Right lobe of liver (tissue), 6 donors: ENCODE measurements at regions not wholly inside any gene's neighbourhood (a gene's known extent, or its start where the extent isn't known, plus 50 kb on each side); places are given as distances from the start of the nearest gene placed in this dataset.

Experiments used
- ATAC-seq, 4 donors: fragments of 200-7000 bp; cut with Tn5 transposase; one replicate each; pipeline ENCODE4 v1.9.1; 2020; ENCODE audit warnings: mild to moderate bottlenecking in 4 of 4, moderate library complexity in 4 of 4
- DNase-seq, 3 donors: peaks; one replicate each; pipeline ENCODE4 v3.0.0-alpha.2; 2020
- H3K27ac ChIP-seq, 3 donors: fragments of 200-600 bp; one replicate each; pipeline ENCODE4 v1.8.0; 2022
- H3K27me3 ChIP-seq, 2 donors: fragments of 200-600 bp; one replicate each; pipeline ENCODE4 v1.8.0; 2022
- H3K36me3 ChIP-seq, 4 donors: fragments of 200-600 bp; sonication (generic) in 1 of 4; one replicate each; pipeline versions ENCODE4 v1.5.1 to v1.8.0; 2017 to 2022; ENCODE audit warnings: control low read depth in 1 of 4
- H3K4me1 ChIP-seq, 4 donors: fragments of 200-600 bp; sonication (generic) in 1 of 4; one replicate each; pipeline versions ENCODE4 v1.5.1 to v1.8.0; 2017 to 2022; ENCODE audit warnings: control low read depth in 1 of 4
- H3K4me3 ChIP-seq, 3 donors: fragments of 200-600 bp; one replicate each; pipeline ENCODE4 v1.8.0; 2022
- H3K9me3 ChIP-seq, 4 donors: fragments of 200-600 bp; sonication (generic) in 1 of 4; one replicate each; pipeline versions ENCODE4 v1.5.1 to v1.8.0; 2017 to 2022; ENCODE audit warnings: control low read depth in 1 of 4
- POLR2A ChIP-seq: fragments of 450-650 bp; IDR thresholded peaks from one replicate; pipeline ENCODE4 v1.6.1; 2017; ENCODE audit warnings: antibody characterized with exemption, mild to moderate bottlenecking
- WGBS: methylation state at CpG from one replicate; pipeline ENCODE4 v1.1.6; 2018; ENCODE audit warnings: low coverage, low lambda C conversion rate; ENCODE audit not compliant: insufficient coverage; ENCODE audit errors: missing lambda C conversion rate; 5-methylcytosine and 5-hydroxymethylcytosine counted together
- intact Hi-C, 2 donors: fragments of 100-400 bp; cut with DNase I; formaldehyde crosslinking; loops; one replicate each; pipeline versions ENCODE4 v1.11.2 to v1.14.1; 2022
- TF ChIP-seq, protein P1 (sequence below), 4 donors: fragments of 200-600 bp in 3 of 4; fragments of 450-650 bp in 1 of 4; IDR thresholded peaks; one replicate each; pipeline versions ENCODE4 v1.5.1 to v1.8.0; 2016 to 2022; ENCODE audit warnings: antibody characterized with exemption in 4 of 4, mild to moderate bottlenecking in 2 of 4
- donor health status: DM: no; HTN: yes; CAD: no.
- donor health status: DM: no; HTN: no; CAD: no.
- donor health status: DM: no; HTN: no; CAD: no.
- donor health status: DM: no; HTN: yes; CAD: no.
- donor health status: DM: no; HTN: yes; CAD: no.

DNA sequence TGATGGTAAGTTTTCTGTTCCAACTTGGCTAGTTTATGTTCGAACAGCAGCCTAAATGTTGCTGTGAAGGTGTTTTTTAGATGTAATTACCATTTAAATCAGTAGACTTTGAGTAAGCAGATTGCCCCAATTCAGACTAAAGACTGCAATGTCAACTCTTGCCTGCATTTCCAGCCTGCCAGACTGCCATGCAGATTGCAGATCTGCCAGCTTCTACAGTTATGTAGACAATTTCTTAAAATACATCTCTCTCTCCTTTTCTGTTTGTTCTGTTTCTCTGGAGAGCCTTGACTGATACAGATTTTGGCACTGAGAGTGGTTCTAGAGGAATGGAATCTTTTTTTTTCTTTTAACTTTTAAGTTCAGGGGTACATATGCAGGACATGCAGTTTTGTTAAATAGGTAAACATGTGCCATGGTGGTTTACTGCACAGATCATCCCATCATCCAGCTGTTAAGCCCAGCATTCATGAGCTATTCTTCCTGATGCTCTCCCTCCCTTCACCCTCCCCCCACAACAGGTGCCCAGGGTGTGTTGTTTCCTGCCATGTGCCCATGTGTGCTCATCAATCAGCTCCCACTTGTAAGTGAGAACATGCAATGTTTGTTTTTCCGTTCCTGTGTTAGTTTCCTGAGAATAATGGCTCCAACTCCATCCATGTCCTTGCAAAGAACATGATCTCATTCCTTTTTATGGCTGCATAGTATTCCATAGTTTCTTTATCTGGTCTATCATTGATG is 227.8 kb downstream of the CPE start:
- intact Hi-C loops = no loop called here

DNA sequence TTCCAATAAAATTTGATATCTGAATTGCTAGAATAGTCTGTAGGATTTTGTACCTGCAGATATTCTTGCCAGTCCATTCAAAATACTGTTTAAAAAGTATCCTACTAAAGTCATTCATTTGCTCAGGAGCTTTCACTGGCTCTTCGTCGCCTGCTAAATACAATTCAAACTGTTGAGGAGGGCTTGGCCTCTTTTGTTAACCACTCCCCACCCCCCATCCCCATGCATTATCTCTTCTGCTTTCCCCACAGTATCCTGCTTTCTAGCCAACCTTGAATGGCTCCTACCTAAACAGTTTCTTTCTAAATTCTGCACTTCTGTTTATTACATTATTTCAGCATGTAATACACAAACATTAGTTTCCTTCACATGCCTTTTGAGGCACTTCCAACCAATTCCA is 230.8 kb downstream of the CPE start:
- 52% methylated on average over 2 of the region's 2 CpGs for whole genome bisulfite sequencing
- no peak overlapping the region for H3K4me3 ChIP-seq
- intact Hi-C loops = no loop called here
- H3K36me3 ChIP-seq = no peaks in the 10 kb centered on the region
- no peaks in the 10 kb centered on the region for H3K4me1 ChIP-seq
- no peaks in the 10 kb centered on the region for H3K9me3 ChIP-seq
- ATAC-seq (no peak), DNase-seq (no peak)
- TF ChIP-seq POLR2A = no peak
- TF ChIP-seq, protein P1, sequence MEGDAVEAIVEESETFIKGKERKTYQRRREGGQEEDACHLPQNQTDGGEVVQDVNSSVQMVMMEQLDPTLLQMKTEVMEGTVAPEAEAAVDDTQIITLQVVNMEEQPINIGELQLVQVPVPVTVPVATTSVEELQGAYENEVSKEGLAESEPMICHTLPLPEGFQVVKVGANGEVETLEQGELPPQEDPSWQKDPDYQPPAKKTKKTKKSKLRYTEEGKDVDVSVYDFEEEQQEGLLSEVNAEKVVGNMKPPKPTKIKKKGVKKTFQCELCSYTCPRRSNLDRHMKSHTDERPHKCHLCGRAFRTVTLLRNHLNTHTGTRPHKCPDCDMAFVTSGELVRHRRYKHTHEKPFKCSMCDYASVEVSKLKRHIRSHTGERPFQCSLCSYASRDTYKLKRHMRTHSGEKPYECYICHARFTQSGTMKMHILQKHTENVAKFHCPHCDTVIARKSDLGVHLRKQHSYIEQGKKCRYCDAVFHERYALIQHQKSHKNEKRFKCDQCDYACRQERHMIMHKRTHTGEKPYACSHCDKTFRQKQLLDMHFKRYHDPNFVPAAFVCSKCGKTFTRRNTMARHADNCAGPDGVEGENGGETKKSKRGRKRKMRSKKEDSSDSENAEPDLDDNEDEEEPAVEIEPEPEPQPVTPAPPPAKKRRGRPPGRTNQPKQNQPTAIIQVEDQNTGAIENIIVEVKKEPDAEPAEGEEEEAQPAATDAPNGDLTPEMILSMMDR (IDR thresholded peaks at IDR 0.05) = no peak
- no peak overlapping the region for H3K27ac ChIP-seq
- H3K27me3 ChIP-seq = no peaks in the 10 kb centered on the region

More for the DNA sequence above, 227.8 kb downstream of the CPE start:
- DNase-seq = no peak
- TF ChIP-seq, protein P1 (IDR thresholded peaks at IDR 0.05) = no peak
- no peak for TF ChIP-seq POLR2A
- no peaks in the 10 kb centered on the region for H3K36me3 ChIP-seq
- H3K27ac ChIP-seq = no peak overlapping the region
- H3K27me3 ChIP-seq = no peaks in the 10 kb centered on the region
- H3K4me3 ChIP-seq = no peak overlapping the region
- no peaks in the 10 kb centered on the region for H3K4me1 ChIP-seq
- ATAC-seq = no peak
- no peaks in the 10 kb centered on the region for H3K9me3 ChIP-seq
- WGBS = 47% methylated on average over 2 of the region's 2 CpGs

DNA sequence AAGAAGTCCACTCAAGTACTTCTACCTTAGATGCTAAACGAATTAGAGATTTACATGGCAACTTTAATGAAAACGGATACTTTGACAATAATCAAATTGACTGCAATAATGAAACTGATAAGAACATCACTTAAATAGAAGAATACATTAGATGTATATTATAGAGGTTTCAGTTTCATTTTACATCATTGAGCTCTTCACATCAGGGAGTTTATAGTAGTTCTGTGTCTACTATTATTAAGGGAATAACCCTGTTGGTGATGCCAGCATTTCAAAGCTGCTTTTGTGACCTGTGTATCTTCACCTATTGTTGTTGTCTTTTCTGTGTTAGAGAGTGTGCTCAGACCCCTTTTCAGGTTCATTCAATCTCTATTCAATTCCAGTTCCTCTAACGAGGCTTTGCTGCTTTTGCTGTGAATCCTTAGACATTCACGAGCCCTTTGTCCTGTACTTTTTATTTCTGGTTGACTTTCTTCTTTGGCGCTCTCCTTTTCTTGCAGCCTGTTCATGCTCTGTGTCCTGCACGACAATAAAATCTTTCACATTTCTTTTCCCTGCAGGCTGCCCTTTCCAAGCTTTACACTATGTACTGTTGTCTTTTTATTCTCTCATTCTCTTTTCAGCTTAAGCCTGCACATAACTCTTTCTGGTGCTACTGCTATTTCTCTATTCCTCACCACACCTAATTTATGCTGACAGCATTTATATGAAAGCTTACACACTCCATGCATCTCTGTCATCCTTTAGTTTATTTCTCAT is 232.1 kb downstream of the CPE start:
- H3K27ac ChIP-seq = no peak overlapping the region
- H3K9me3 ChIP-seq = no peaks in the 10 kb centered on the region
- TF ChIP-seq, protein P1 (IDR thresholded peaks at IDR 0.05) = no peak
- TF ChIP-seq POLR2A = no peak
- H3K4me1 ChIP-seq = no peaks in the 10 kb centered on the region
- no peak overlapping the region for H3K4me3 ChIP-seq
- ATAC-seq (no peak), DNase-seq (no peak)
- WGBS = 61% methylated on average over 6 of the region's 6 CpGs
- intact Hi-C loops = no loop called here
- no peaks in the 10 kb centered on the region for H3K36me3 ChIP-seq
- H3K27me3 ChIP-seq = no peaks in the 10 kb centered on the region

DNA sequence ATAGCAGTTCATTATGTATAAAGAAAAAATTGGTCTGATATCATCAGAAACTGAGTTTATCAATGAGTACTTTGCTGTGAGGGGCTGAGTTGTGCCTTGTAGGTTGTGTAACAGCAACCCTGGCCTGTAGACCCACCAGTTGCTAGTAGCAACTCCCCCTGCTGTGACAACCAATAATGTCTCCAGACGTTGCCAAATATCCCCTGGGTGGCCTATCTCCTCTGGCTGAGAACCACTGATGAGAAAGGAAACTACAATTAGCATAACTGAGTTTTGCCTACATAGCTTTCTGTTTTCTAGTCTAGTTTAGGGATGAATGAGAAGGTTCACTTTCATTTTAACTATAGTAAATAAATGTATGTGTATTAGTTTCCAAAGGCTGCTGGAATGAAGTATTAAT is 234.1 kb downstream of the CPE start:
- no peak overlapping the region for H3K27ac ChIP-seq
- H3K9me3 ChIP-seq = no peaks in the 10 kb centered on the region
- no peak overlapping the region for H3K4me3 ChIP-seq
- DNase-seq (no peak), ATAC-seq (no peak)
- TF ChIP-seq, protein P1 (IDR thresholded peaks at IDR 0.05) = no peak
- TF ChIP-seq POLR2A = no peak
- H3K4me1 ChIP-seq = no peaks in the 10 kb centered on the region
- WGBS = 13% methylated on average over 1 of the region's 1 CpG
- intact Hi-C loops = no loop called here
- no peaks in the 10 kb centered on the region for H3K36me3 ChIP-seq
- H3K27me3 ChIP-seq = no peaks in the 10 kb centered on the region
